Endothelial cell of umbilical vein (primary cell): ENCODE measurements at regions not wholly inside any gene's neighbourhood (a gene's known extent, or its start where the extent isn't known, plus 50 kb on each side); places are given as distances from the start of the nearest gene placed in this dataset.

Experiments used
- BruUV-seq: library from RNA; stranded (reverse); fragments of 400-500 nt; replicated peaks from 2 replicates; lab custom pipeline; 2021; lab: Mats Ljungman, UMichigan
- CTCF ChIA-PET: fragments of 300-600, 350-600 bp; sonication (Branson Sonifier 250); formaldehyde crosslinking; loops from one replicate; lab custom pipeline; 2021; ENCODE audit warnings: antibody characterized with exemption, inconsistent platforms; lab: Charles Lee
- POLR2A ChIA-PET: fragments of 300-600, 350-600 bp; sonication (Branson Sonifier 250); formaldehyde crosslinking; loops from one replicate; lab custom pipeline; 2021; ENCODE audit warnings: antibody characterized with exemption, inconsistent platforms; lab: Charles Lee
- DNase-seq: peaks from one replicate; pipeline ENCODE4 v3.0.0-alpha.2; 2011; ENCODE audit warnings: low read depth, low spot score
- FAIRE-seq: peaks from 2 replicates; lab custom pipeline; 2011; peaks lifted over from hg19 to GRCh38; lab: Jason Lieb, UNC
- H2AFZ ChIP-seq: 2 replicates; pipeline ENCODE4 v1.6.0; 2012; ENCODE audit warnings: low read depth, low read length, control low read depth, inconsistent platforms
- H3K27ac ChIP-seq: 2 replicates; pipeline ENCODE4 v1.5.1; 2011; ENCODE audit warnings: low read depth, mild to moderate bottlenecking, control low read depth, low read length, moderate library complexity; ENCODE audit not compliant: insufficient read depth
- H3K27me3 ChIP-seq, 2 experiments: 2 replicates each; pipeline versions ENCODE4 v1.6.0 to v1.6.1; 2011; ENCODE audit warnings: low read length in 2 of 2, mixed read lengths in 1 of 2; ENCODE audit not compliant: control insufficient read depth in 2 of 2, insufficient read depth in 2 of 2
- H3K36me3 ChIP-seq, 2 experiments: 2 replicates in 1 of 2; 3 replicates in 1 of 2; pipeline ENCODE4 v1.5.1; 2011; ENCODE audit warnings: low read length in 2 of 2, mild to moderate bottlenecking in 1 of 2, moderate library complexity in 1 of 2; ENCODE audit not compliant: control insufficient read depth in 2 of 2, insufficient read depth in 2 of 2; ENCODE audit errors: extremely low read depth in 1 of 2
- H3K4me1 ChIP-seq: 3 replicates; pipeline ENCODE4 v1.5.1; 2011; ENCODE audit warnings: mild to moderate bottlenecking, low read length; ENCODE audit not compliant: control insufficient read depth, insufficient read depth; ENCODE audit errors: extremely low read depth
- H3K4me2 ChIP-seq: 2 replicates; pipeline ENCODE4 v1.6.1; 2011; ENCODE audit warnings: low read length, control low read depth, mixed read lengths; ENCODE audit not compliant: insufficient read depth
- H3K4me3 ChIP-seq, 3 experiments: fragments of 200-600 bp in 1 of 3; sonication (generic), shearing (Covaris generic) in 1 of 3; replicated peaks in 1 of 3; 2 replicates each; pipeline ENCODE4 v1.5.1; 2011 to 2016; ENCODE audit warnings: control low read depth in 3 of 3, low read length in 3 of 3, mild to moderate bottlenecking in 2 of 3, inconsistent platforms in 1 of 3, low read depth in 1 of 3, moderate library complexity in 1 of 3; ENCODE audit not compliant: insufficient read depth in 1 of 3
- H3K79me2 ChIP-seq: 2 replicates; pipeline ENCODE4 v1.6.0; 2012; ENCODE audit warnings: low read length, inconsistent platforms; ENCODE audit not compliant: control insufficient read depth, insufficient read depth
- H3K9ac ChIP-seq: replicated peaks from 2 replicates; pipeline ENCODE3; 2011; ENCODE audit warnings: low read length, control low read depth; ENCODE audit not compliant: insufficient read depth; ENCODE audit errors: extremely low read depth
- H3K9me1 ChIP-seq: replicated peaks from 3 replicates; pipeline ENCODE4 v1.6.0; 2011; ENCODE audit warnings: mild to moderate bottlenecking, low read length; ENCODE audit not compliant: control insufficient read depth, insufficient read depth; ENCODE audit errors: extremely low read depth
- H3K9me3 ChIP-seq: replicated peaks from 2 replicates; pipeline ENCODE4 v1.5.1; 2012; ENCODE audit warnings: low read length, inconsistent platforms; ENCODE audit not compliant: control insufficient read depth, insufficient read depth
- H4K20me1 ChIP-seq: replicated peaks from 2 replicates; pipeline ENCODE3; 2011; ENCODE audit warnings: mild to moderate bottlenecking, low read length; ENCODE audit not compliant: control insufficient read depth, insufficient read depth; ENCODE audit errors: extremely low read depth
- CTCF ChIP-seq, 2 donors: IDR thresholded peaks; 1 replicate in 1 of 2; 2 replicates in 1 of 2; pipeline ENCODE4 v1.5.1; 2011; ENCODE audit warnings: low read length in 2 of 2, mild to moderate bottlenecking in 2 of 2, moderate library complexity in 2 of 2, control low read depth in 1 of 2, inconsistent platforms in 1 of 2, low read depth in 1 of 2; ENCODE audit not compliant: insufficient read depth in 1 of 2; ENCODE audit errors: extremely low read depth in 1 of 2
- FOS ChIP-seq: IDR thresholded peaks from 2 replicates; pipeline ENCODE4 v1.6.1; 2011; ENCODE audit warnings: mild to moderate bottlenecking, low read length, moderate library complexity, borderline replicate concordance; ENCODE audit not compliant: insufficient read depth
- GATA2 ChIP-seq: IDR thresholded peaks from 2 replicates; pipeline ENCODE4 v1.7.0; 2011; ENCODE audit warnings: low read depth, mild to moderate bottlenecking, moderate library complexity, mixed read lengths, low read length; ENCODE audit not compliant: insufficient read length, insufficient read depth
- JUN ChIP-seq: IDR thresholded peaks from 2 replicates; pipeline ENCODE4 v1.6.1; 2011; ENCODE audit warnings: borderline replicate concordance, low read depth; ENCODE audit not compliant: insufficient read length, insufficient read depth
- MYC ChIP-seq: IDR thresholded peaks from one replicate; pipeline ENCODE4 v1.6.1; 2011; ENCODE audit warnings: mild to moderate bottlenecking, low read depth, low read length
- POLR2A ChIP-seq: IDR thresholded peaks from 2 replicates; pipeline ENCODE4 v1.6.1; 2012; ENCODE audit warnings: low read depth, mild to moderate bottlenecking, control low read depth, low read length
- POLR2AphosphoS5 ChIP-seq: IDR thresholded peaks from 2 replicates; pipeline ENCODE4 v1.6.1; 2012; ENCODE audit warnings: low read depth, mild to moderate bottlenecking, control low read depth, low read length, moderate library complexity; ENCODE audit not compliant: insufficient read depth
- dilution Hi-C: fragments of 300-500 bp; cut with MboI; formaldehyde crosslinking; loops from one replicate; pipeline ENCODE4 v1.15.0; 2019; ENCODE audit warnings: low sequenced_read_pairs; ENCODE audit not compliant: extremely low pct_ligation_motif_present
- intact Hi-C: fragments of 100-400 bp; cut with micrococcal nuclease; formaldehyde crosslinking; loops from one replicate; pipeline ENCODE4 v1.10.0; 2022
- TF ChIP-seq, protein P1 (sequence below): IDR thresholded peaks from 2 replicates; pipeline ENCODE4 v1.6.1; 2011; ENCODE audit not compliant: insufficient read depth, insufficient read length

- intact Hi-C loops (no loop called here), dilution Hi-C loops (no loop called here)
- Histone ChIP-seq H3K9me1 (no peaks in the 10 kb centered on the region), H3K9me3 (no peaks in the 10 kb centered on the region), H2AFZ (no peak overlapping the region), H3K4me1 (no peaks in the 10 kb centered on the region), H3K9ac (no peak overlapping the region), H4K20me1 (no peaks in the 10 kb centered on the region), H3K27ac (no peak overlapping the region), H3K36me3 (no peaks in the 10 kb centered on the region), H3K4me2 (no peak overlapping the region), H3K79me2 (no peaks in the 10 kb centered on the region), H3K27me3 (no peaks in the 10 kb centered on the region), H3K4me3 (no peak overlapping the region)
- TF ChIP-seq JUN (no peak), POLR2AphosphoS5 (no peak)
- TF ChIP-seq, protein P1, sequence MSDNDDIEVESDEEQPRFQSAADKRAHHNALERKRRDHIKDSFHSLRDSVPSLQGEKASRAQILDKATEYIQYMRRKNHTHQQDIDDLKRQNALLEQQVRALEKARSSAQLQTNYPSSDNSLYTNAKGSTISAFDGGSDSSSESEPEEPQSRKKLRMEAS = no peak
- ChIA-PET CTCF (no interaction called here), POLR2A (no interaction called here)
- BruUV-seq = no TSS peak
- FAIRE-seq (no peak), DNase-seq (no peak)
These were observed 127.0 kb downstream of the ARRDC3 start for GRCh38 chr5:91256142-91256524.

- TF ChIP-seq FOS (no peak), POLR2AphosphoS5 (no peak), JUN (no peak), MYC (no peak), CTCF (IDR thresholded peaks at IDR 0.05; ENCODE audit: extremely low read depth in 1 of 2, insufficient read depth in 1 of 2, low read depth in 1 of 2, low read length in 2 of 2) (no peak), GATA2 (no peak), POLR2A (no peak)
- TF ChIP-seq, protein P1 = no peak
- FAIRE-seq (no peak), DNase-seq (no peak)
- H3K79me2 ChIP-seq = no peaks in the 10 kb centered on the region
- H3K27ac ChIP-seq = no peak overlapping the region
- no peaks in the 10 kb centered on the region for H3K27me3 ChIP-seq
- no peaks in the 10 kb centered on the region for H3K36me3 ChIP-seq
- dilution Hi-C loops = no loop called here
- BruUV-seq = no TSS peak
- no peaks in the 10 kb centered on the region for H4K20me1 ChIP-seq
- H2AFZ ChIP-seq = no peak overlapping the region
- no peaks in the 10 kb centered on the region for H3K9me1 ChIP-seq
- H3K4me2 ChIP-seq = no peak overlapping the region
- intact Hi-C loops = no loop called here
- no peaks in the 10 kb centered on the region for H3K9me3 ChIP-seq
- ChIA-PET POLR2A (no interaction called here), CTCF (interaction anchor here (0.9 to 2.3 kb wide), 3 partner anchors 11 to 129 kb away, joined by 3 to 6 read pairs (median 4); no protein-coding TSS in a partner anchor)
- H3K4me3 ChIP-seq = no peak overlapping the region
- H3K4me1 ChIP-seq = no peaks in the 10 kb centered on the region
- no peak overlapping the region for H3K9ac ChIP-seq
These were observed 127.5 kb downstream of the ARRDC3 start for GRCh38 chr5:91255396-91256141.
